GM21381 (cell line): ENCODE measurements at regions not wholly inside any gene's neighbourhood (a gene's known extent, or its start where the extent isn't known, plus 50 kb on each side); places are given as distances from the start of the nearest gene placed in this dataset.

Source experiments
- ATAC-seq: cut with Tn5 transposase; IDR thresholded peaks from one replicate; pipeline ENCODE4 v1.9.1; 2021; ENCODE audit warnings: mild to moderate bottlenecking, moderate library complexity; ENCODE audit not compliant: unreplicated experiment

DNA sequence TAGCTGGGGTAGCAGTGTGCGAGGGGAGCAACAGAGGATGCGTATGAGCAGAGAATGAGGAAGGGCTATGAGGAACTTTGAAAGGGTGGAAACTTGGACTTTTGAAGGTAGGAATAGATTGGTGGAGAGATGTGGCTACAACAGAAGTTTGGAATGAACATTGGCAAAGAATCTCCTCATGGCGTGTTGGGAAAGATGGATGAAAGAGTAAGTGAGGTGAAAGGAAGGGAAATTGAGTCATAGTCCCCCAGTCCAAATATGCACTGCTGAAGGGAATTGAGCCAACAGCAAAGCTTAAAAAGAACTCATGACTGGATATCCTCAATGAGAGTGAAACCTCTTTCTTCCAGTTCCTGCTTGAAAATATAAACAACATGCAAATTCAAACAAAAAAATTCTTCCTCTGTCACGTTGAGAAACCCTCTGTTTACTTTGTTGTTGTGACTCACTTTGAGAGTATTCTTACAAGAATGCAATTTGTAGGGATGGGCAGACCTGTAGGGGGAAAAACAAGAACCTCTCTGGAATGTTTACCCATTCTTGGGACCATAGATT is 313.2 kb upstream of the KCNJ16 start:
- no peak for ATAC-seq

GRCh38 chr17:69762359-69762758 is 312.7 kb upstream of the KCNJ16 start:
- ATAC-seq: no peak

DNA sequence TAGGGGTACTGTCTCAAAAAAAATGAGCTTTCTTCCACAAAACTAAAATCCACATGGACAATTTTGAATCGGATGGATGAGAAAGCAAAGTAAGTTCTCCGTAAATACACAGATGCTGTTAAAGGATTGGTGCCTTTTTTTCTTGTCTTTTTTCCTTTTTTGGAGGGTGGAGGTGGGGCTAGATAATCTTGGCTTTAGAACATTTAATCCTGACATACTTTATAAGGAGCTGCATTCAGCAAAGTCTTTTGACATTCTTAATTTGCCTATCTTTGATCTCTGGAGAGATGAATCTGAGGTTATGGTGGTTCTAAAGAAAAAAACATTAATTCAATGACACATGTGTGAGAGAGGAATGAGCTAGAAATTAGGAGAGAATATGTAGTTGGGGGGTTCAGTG is 312.3 kb upstream of the KCNJ16 start:
- no peak for ATAC-seq

DNA sequence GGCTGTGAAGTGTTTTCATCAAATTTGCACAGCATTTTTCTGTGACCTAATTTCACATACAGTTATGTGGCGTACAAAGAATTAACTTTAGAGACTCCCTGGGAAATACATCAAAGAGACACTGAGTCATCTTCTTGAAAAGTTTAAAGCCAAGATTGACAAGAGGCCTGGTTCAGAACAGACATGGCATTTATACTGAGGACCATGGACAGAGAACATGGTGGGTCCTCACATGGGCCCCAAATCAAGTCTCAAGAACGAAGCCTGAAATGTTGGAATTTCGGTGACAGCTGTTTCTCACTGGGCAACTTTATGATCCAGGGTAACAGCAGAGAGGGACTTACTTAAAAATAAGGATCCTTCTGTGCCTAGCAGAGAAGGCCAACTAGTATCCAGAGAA is 311.5 kb upstream of the KCNJ16 start:
- ATAC-seq: no peak

DNA sequence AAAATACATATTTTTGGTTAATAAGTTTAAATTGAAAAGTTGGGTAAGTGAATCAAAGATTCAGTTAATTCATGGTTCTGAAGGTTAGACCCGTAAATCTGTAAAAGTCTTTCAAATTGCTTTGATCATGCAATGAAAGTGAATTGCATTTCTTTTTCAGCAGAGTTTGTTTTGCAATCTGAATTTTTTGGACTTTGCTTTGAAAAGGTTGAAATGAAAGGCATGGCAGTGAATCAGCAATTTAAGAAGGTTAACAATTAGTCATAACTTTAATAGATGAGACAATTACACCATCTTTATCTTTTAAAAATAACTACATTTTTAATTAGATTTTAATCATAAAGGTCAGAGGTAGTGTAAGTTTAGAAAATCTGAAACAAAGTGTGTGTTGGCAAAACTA is 310.9 kb upstream of the KCNJ16 start:
- ATAC-seq: no peak

DNA sequence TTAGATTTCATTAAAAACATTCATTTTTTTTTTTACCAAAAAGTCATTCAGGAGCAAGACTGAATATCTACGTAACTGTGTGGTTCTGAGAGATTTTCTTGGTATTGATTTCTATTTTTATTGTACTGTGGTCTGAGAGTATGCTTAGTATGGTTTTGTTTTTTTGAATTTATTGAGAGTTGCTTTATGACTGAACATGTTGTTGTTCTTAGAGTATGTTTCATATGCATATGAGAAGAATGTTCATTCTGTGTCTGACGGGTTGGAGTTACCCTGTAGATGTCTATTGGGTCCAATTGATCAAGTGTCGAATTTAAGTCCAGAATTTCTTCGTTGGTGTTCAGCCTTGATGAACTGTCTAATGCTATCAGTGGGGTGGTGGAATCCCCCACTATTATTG is 306.0 kb upstream of the KCNJ16 start:
- no peak for ATAC-seq

- ATAC-seq: no peak
Observed at GRCh38 chr17:69773081-69773480, 301.9 kb upstream of the KCNJ16 start.

GRCh38 chr17:69779378-69780214 is 295.4 kb upstream of the KCNJ16 start:
- no peak for ATAC-seq

DNA sequence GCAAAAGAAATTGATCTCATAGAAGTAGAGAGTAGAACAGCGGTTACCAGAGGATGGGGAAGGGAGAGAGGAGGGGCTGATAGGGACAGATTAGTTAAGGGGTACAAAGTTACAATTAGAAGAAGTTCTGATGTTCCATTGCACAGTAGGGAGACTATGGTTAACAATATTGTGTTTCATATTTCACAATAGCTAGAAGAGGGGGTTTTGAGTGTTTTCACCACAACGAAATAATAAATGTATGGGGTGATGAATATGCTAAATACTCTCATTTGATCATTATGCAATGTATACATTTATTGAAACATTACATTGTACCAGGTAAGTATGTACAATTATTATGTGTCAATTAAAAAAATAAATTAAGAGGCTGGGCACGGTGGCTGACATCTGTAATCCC is 291.2 kb upstream of the KCNJ16 start:
- ATAC-seq: no peak

- ATAC-seq: no peak
Observed at GRCh38 chr17:69788957-69789356, 286.1 kb upstream of the KCNJ16 start.

- no peak for ATAC-seq
Observed at GRCh38 chr17:69796078-69796477, 278.9 kb upstream of the KCNJ16 start.

GRCh38 chr17:69800870-69801269 is 274.2 kb upstream of the KCNJ16 start:
- ATAC-seq: no peak

GRCh38 chr17:69801368-69801767 is 273.7 kb upstream of the KCNJ16 start:
- no peak for ATAC-seq

DNA sequence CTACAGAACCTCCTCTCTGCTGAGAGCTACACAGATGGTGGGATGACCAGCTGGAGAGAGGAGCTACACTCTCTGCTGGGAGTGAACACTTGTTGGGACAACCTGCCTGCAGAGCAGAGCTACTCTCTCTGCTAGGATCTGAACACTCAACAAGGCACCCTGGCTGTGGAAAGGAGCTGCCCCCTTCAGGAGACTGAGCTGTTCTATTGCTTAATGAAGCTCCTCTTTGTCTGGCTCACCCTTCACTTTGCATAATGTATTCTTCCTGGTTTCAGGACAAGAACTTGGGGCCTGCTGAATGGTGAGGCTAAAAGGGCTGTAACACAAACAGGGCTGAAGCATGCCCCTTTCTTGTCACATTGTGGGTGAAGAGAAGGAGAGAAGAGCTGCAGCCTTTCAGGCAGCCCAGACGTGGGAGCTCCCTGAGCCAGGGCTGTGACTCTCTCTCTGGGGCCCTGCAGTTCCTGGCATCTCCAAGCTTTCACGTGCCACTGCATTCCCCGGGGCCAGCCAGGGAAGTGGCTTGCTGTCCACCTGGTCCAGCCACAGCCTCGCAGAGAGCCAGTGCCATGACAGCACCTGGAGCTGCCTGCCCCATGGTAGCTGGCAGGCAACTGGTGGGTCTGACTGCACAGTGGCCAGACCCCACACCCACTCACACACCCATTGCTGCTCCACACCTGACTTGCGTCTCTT is 272.8 kb upstream of the KCNJ16 start:
- no peak for ATAC-seq

GRCh38 chr17:69809331-69809730 is 265.7 kb upstream of the KCNJ16 start:
- no peak for ATAC-seq

GRCh38 chr17:69810326-69810965 is 264.6 kb upstream of the KCNJ16 start:
- ATAC-seq: no peak

DNA sequence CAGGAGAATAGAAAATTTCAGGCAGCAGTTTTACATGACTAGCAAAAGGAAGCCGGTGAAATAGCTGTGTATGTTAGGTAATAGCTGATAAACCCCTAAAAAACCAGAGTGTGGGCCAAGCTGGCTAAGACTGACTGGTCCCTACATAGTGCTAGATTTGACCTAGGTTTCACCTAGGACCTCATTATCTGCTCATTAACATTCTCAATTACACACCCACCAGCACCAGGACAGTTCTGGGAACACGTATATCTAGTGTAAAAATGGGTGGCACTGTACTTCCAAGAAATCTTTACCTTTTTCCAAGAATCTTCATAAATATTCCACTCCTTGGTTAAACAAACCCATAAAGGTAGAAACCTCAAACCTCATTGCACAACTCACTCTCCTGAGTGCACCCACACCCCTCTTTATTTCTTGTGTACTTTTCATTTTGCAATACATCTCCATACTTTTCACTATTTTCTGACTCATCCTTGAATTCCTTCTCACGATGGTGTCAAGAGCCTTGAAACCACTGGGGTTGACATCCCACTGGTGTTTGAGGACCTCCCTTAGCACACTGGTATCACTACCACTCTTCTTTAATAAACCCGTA is 262.7 kb upstream of the KCNJ16 start:
- ATAC-seq: no peak

DNA sequence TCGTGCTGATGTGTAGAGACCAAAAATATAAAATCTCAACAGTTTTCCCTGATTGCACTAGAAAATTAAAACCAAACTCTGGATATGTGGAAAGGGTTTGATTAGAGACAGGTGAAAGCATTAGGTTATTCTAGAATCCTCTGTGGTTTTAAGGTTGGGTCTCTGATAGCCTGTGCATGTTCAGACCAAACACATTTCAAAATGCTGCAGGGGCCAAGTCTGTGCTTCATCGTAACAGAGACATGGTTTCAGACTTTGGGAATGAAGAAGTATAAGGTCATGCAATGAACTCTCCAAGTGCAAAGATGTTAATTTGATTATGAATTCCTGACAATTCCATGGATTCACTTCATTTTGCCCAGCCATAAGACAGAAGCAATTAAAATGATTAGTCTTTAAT is 261.0 kb upstream of the KCNJ16 start:
- ATAC-seq: no peak

DNA sequence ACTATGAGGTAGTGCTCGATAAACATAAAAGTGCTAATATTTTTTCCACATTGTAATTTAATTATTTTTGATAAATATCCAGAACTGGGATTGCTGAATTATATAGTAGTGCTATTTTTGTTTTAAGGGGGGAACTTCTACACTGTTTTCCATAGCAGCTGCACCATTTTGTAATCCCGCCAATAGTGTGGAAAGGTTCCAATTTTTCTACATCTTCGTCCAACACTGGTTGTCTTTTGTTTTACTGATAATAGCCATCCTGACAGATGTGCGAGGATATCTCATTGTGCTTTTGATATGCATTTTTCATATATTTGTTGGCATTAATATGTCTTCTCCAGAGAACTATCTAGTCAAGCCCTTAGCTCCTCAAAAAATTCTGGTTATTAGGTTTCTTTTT is 259.6 kb upstream of the KCNJ16 start:
- no peak for ATAC-seq

DNA sequence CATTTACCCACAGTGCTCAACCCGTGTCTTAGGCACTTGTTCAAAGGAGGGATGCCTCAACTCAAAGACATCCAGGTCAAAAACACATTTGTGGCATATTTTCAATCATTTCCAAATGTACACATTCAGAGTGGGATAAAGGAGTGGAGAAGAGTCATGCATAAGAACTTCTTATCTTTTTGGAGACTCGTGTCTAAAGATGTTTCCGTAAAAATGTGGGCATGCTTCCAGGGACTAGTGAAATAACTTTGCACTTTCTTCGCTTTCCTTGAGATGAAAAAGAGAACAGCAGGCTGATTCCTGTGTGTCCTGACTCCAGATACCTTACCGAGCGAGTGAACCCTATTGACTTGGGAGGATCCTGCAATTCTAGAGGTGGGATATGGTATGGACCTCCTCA is 256.6 kb upstream of the KCNJ16 start:
- no peak for ATAC-seq
